HG02759 (cell line): ENCODE measurements at regions not wholly inside any gene's neighbourhood (a gene's known extent, or its start where the extent isn't known, plus 50 kb on each side); places are given as distances from the start of the nearest gene placed in this dataset.

Source experiments
- ATAC-seq: cut with Tn5 transposase; IDR thresholded peaks from one replicate; pipeline ENCODE4 v1.9.1; 2021; ENCODE audit warnings: mild to moderate bottlenecking, moderate library complexity; ENCODE audit not compliant: unreplicated experiment

GRCh38 chr11:70501051-70501901 is 102.9 kb downstream of the CTTN start:
- no peak for ATAC-seq

DNA sequence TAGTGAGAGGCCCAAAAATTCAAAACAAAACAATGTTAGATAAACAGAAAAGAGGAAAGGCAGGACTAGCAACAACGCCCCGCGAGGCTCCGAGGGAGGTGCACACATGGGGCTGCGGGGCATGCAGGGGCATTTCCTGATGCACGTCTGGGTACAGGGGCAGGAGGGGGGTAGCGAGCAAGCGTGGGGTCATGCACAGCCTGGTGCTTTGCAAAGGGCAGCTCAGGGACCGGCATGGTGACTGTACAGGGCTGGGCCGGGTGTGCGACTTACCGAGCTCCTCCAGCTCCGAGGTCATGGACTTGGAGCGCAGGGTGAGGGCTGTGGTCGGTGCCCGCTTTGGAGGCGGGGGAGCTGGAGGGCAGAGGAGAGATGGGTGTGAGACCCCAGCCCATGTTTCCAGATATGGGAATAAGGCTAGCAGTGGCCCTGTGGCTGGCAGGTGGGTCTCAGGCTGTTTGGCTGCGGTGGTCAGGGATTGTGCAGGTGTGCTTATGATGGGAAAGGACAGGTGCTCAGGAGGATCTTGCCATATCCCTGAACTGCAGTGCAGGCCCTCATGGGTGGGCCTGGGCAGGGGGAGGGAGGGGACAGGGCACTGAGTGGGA is 103.7 kb downstream of the CTTN start:
- no peak for ATAC-seq

GRCh38 chr11:70502677-70503467 is 104.5 kb downstream of the CTTN start:
- ATAC-seq: no peak

DNA sequence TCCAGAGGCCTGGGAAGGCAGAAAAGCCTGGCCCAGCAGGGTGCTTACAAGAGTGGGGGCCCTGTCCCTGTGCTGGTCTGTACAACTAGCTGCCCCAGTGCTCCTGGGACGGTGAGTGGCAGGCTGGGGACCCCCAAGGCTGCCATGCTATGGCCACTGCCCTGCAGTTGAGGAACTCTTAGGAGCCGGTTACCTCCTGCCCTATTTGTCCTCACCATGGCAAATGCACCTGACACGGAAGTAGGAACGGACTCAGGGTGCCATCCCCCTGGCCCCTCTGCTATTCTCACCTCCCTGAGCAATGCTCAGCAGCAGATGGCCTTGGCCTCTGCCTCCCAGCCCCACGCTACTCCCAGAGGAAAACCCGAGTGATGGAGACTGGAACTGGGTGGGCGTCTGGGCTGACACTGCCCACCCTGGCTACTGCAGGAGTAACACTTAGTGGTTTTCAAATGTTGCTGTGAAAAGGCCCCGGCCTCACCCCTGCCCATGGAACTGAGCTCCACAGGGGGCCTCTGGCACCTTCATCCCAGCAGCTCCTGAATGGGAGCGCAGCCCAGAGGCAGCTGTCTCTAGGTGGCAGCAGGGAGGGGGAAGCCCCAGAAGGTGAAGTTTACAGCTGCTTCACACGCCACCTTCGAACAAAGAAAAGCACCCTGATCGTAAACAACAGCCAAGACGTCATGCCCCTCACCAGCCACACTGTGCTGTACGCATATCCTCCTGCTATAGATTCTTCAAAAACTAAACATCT is 105.3 kb downstream of the CTTN start:
- no peak for ATAC-seq

GRCh38 chr11:70504246-70505020 is 106.1 kb downstream of the CTTN start:
- no peak for ATAC-seq

- ATAC-seq: no peak
Observed at GRCh38 chr11:70505331-70505731, 107.0 kb downstream of the CTTN start.

DNA sequence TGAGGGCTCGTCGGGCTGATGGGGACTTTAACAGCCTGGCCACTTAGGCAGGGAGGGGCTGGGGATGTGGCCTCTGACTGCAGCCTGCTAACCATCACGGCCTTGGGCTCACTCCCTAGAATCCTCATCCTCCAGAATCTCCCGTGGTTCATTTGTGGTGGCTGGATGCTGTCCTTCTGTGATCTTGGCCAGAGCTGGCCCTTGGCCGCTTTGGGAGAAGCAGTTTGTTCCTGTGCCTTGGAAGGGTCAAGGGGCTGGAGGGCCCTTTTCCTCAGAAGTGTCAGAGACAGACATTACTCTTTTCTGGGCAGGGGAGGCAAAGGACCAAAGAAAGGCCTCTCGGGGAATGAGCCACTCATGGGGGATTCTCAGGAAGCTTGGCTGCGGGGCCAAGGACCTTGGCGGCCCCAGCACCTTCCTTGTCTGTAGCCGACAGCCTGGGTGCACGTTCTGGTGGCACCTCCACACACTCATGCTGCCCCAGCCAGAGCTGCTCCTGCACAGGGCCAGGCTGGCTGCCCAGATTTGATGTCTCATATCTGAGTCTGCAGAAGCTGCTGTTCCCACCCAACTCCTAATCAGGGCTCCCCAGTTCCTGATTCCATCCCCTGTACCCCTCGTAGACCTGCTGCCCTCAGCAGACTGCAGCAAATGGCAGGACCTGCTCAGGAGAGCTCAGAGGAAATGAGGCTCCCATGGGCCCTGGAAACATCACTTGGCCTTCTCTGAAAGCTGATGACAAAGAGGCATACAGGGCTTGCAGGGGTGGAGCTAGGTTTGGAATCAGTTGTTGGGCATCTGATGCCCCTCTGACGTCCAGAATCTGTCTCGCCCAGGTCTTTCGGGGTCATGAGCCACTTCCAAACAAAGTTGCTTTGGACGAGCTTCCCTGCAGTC is 107.7 kb downstream of the CTTN start:
- ATAC-seq: no peak

DNA sequence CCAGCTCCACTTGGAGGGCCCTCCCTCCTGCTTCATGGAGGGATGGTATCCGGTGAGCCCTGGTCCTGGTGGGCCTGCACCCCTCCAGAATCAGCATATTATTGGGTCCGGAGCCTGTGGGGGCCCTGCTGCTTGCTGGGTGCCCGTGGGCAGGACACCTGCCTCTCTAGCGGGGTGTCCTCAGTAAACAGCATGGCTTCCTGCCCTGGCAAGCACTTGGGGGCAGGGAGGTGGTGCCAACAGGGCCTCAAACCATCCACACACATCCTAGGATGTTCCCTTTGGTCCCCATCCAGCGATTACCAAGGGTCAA is 108.3 kb downstream of the CTTN start:
- ATAC-seq: no peak

- no peak for ATAC-seq
Observed at GRCh38 chr11:70506986-70507385, 108.7 kb downstream of the CTTN start.

- no peak for ATAC-seq
Observed at GRCh38 chr11:70507466-70508230, 109.3 kb downstream of the CTTN start.

DNA sequence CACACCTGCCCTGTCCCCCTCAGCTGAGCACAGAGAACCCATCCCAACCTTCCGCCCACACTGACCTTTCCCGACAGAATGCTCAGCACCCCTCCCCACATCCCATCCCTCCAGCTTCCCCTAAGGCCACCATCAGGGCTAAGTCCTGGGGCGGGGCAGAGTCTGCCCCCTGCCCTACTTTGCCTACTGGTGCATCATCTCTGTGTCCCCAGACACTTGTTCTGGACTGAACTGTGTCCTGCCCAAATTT is 109.8 kb downstream of the CTTN start:
- no peak for ATAC-seq

DNA sequence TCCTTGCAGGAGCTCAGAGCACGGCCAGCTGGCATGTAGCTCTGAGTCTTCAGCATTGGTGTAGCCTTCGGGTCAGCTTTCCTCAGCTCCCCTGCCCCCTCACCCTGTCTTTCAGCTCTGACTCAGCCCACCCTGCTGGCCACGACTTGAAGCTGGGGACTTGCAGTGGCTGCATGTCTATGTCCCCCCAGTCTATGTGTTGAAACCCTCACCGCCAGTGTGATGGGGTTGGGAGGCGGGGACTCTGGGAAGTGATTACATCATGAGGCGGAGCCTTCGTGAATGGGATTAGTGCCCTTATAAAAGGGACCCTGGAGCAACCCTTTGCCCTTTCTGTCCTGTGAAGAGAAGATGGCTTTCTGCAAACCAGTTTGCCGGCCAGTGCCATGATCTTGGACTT is 111.1 kb downstream of the CTTN start:
- no peak for ATAC-seq

- no peak for ATAC-seq
Observed at GRCh38 chr11:70510106-70510505, 111.8 kb downstream of the CTTN start.

DNA sequence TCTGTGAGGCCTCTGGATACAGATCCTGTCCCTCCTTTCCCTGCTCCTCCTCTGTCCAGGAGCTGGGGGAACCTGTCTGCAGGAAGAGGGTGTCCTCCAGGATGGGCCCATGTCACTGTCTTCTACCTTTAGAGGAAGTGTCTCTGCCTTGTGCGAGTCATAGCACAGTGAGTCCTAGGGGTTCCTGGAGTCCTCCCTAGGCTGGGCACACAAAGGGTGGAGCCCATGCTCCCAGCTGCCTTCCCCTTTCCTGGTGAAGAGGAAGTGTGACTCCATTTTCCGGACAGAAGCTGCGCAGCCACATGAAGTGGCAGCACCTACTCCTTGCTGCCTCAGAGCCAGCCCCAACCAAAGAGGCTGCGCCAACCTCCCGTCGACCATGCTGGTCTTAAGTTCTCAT is 112.2 kb downstream of the CTTN start:
- no peak for ATAC-seq

GRCh38 chr11:70511345-70511744 is 113.0 kb downstream of the CTTN start:
- no peak for ATAC-seq

DNA sequence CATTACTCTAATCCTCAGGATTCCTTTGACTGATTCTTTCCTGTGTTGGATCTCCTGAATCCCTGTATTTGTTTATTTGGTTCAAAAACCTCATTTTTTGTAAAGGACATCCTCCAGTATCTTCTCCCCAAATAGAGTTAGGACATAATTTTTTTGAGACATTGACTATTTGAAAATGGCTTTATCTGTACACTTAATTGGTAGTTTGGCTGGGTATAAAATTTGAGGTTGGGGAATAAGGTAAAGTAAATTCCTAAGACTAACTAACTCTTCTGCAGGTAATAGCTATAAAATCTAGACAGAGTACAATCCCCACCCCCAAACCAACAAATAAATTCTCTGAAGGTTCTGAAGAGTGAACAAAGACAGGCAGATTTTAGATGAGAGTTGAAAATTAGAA is 114.4 kb downstream of the CTTN start:
- ATAC-seq: no peak

DNA sequence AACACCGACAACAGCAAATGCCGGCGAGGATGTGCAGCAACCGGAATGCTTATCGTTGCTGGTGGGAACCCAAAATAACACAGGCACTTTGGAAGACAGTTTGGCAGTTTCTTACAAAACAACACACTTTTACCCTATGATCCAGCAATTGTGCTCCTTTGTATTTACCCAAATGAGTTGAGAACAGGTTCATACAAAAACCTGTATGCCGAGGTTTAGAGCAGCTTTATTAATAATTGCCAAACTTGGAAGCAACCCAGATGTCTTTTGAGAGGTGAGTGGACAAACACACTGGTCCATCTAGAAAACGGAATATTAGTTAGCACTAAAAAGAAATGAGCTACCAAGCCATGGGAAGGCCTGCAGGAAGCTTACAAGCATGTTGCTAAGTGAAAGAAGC is 118.9 kb downstream of the CTTN start:
- ATAC-seq: no peak

- no peak for ATAC-seq
Observed at GRCh38 chr11:70517988-70518907, 119.9 kb downstream of the CTTN start.
